GM19395 (cell line): ENCODE measurements at regions not wholly inside any gene's neighbourhood (a gene's known extent, or its start where the extent isn't known, plus 50 kb on each side); places are given as distances from the start of the nearest gene placed in this dataset.

ENCODE experiments used
- ATAC-seq: cut with Tn5 transposase; IDR thresholded peaks from one replicate; pipeline ENCODE4 v1.9.1; 2021; ENCODE audit warnings: mild to moderate bottlenecking, moderate library complexity; ENCODE audit not compliant: unreplicated experiment

DNA sequence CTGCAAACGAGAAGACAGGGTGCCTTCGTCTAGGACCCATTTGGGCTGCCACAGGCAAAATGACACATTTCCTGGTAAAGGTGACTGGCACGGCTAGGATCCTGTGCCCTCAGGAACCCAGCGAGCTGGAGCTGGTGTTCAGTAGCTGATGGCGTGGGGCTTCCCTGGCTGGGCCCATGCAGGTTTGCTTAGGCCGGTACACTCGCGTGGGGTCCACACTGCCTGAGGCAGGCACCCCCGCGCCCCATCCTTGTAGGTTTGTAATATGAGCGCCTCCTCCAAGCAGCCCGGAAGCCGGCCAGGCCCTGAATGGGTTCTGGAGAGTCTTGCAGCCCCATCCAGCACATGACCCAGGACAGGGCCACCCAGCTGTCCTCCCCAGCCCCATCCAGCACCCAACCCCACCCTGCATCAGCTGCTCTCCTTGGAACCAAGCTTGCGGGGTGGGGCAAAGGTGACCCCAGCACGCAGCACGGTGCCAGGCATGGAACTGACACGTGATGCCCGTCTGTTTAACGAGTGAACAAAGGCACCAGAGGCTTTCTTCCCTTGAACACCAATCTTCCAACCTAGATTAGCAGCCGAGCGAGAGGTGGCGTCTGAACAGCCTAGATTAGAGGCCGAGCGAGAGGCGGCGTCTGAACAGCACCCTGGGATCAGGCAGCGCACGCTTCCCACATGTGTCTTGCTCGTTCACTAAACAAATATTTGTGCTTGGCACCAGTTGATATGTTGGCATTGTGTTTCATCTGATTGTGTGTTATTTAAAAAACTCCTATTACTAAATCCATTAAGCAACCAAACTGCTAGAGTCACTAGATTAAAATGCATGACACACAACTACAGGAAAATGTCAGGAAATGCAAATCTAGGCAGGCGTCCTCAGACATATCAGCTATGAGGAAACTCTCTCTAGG is 112.1 kb downstream of the DLL1 start:
- ATAC-seq, result no peak

DNA sequence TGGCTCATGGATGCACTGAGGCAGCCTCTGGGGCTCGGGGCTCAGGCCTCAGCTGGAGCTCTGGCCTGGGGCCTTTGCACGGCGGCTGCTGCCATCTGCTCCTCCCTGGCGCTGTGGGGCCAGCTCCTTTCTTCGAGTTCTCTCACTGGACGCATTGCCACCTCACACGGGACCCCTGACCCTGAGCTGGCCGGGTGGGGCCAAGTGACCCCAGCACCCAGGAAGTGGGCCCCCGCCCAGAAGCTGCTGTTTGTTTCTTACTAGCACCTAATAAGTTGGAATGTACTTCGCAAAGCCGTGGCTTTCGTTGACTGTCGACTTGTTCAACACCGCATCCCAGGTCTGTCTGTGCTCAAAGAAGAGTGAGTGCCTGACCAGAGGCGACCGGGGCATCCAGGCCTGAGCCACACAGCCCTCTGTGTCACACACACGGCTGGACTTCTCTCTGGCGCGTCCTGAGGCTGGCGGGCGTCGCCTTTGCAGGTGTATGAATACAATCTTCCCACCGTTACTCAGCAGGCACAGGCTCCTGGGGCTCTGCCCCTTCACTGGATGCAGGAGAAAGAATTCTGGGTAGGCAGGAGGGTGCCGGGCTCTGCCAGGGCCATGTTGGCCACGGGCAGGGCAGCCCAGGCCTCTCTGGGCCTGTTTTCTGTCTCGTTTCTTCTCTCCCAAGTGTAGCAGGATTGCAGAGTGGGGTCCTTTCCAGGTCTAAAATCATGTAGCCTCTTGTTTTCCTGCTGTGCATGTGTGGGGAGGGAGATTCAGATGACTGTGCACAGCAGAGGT is 112.9 kb downstream of the DLL1 start:
- ATAC-seq, result no peak

DNA sequence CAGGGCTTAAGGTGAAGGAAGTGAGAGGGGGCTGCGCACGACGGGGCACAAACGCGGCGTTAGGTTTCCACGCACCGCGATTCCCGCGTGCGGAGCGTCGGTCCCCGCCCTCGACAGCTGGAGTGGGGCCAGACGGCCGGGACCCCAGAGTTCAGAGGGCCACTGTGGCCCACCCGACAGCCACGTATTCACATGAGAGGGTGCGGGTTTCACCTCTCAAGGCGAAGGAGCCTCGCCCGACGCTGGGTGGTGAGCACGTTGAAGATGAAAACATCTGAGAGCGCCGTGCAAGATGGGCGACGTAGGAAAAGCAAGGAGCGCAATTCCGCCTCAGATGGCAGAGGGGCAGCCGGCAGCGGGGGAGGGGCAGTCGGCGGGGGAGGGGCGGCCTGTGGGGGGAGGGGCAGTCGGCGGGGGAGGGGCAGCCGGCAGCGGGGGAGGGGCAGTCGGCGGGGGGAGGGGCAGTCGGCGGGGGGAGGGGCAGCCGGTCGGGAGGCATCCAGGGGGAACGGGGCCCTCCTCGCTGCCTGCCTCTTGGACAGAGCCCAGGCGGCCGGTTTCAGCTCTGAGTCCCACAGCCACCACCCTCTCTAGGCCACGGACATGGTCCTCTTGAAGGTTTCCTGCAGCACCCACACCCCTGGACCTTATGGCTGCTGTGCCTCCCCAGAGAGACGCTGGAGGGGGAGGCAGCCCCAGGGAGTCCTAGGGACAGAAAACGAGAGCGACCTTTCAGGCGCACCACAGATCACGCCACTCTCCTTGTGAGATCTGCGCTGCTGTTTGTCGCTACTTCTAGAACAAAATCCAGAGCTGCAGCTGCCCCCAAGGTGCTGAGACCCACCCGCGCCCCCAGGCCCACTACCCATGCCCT is 113.7 kb downstream of the DLL1 start:
- no peak for ATAC-seq

DNA sequence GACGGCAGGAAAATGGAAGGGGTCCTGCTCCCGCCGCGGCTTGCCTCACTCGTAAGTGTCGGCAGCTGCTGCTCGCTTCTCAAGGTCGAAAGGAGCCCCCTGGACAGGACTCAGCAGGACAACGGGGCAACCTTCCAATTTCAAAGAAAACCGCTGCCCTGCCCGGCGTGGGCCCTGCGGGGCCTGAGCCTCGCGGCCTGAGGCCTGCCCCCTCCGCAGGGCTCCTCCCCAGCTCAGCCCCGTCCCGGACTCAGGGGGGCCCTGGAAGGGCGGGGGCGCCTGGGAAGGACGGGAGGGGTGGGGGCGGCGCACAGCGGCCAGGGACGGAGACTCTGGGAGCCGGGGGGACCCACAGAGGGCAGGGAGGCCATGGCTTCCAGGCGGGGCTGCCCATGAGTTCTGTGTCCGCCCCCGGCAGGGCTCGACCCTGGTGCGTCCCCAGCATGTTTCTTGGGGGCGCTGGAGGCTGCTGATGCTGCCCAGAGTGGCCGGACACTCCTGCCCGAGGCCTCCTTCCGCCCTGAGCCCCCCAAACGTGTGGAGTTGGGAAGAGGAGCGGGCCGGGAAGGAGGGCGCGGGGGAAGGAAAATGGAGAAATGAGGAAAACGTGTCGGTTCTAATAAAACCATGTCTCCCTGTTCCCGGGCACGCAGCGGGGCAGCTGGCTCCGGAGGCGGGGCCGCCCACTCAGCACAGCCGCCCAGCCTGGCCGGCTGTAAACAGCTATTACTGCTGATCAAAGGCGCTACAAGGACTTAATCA is 114.6 kb downstream of the DLL1 start:
- ATAC-seq, result no peak

DNA sequence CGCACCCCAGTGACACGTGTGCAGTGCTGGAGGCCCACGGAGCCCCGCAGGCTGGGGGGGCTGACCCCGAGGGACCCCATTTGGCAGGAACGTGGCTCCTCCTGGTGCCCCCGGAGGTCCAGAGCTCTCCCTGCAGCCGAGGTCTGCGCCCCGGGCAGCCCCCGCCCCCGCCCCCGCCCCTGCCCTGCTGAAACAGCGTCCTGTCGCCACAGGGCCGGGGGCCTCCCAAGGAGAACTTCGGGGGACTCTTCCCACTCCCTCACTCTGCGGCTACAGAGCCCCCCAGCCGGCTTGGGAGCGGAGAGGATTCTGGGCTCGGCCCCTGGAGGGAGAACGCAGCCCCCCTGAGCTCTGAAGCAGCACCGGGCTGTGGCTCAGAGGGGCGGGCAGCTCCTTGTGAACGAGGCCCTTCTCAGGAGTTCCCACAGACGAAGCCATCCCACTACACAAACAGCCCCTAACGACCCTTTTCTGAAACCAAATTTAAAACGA is 115.2 kb downstream of the DLL1 start:
- ATAC-seq, result no peak

DNA sequence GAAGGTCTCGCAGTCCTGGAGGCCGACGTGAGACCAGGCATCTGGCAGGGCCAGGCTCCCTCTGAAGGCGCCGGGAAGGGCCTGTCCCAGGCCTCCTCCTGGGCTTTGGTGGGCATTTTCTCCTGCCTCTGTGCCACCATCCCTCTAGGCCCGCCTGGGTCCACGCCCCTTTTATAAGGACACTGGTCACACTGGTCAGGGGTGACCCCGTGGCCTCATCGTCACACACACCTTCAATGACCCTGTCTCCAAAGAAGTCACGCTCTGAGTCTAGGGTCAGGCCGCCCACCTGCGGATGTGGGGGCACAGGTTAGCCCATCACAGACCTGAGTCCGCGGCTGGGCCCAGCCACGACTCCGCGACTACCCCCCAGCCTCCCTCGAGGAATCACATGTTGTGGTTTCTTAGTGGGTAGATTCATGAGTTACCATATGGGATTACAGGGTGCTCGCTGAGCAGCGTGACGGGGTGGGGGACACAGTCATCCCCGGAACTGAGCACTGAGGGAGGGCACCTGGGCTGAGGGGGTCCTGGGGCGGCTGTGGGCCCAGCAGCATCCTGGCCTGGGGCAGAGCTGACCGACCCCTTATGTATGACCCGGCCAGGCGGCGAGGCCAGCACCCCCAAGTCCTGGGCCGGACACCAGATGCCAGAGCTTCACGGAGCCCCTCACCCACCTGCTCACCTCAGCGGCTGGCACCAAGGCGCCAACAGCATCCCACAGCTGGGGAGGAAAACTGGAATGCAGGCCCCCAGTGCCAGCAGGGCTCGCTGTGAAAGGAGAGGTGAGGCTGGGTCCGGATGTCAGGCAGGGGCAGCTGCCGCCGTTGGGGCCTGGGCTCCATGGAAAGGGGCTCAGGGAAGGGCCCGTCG is 115.9 kb downstream of the DLL1 start:
- no peak for ATAC-seq

DNA sequence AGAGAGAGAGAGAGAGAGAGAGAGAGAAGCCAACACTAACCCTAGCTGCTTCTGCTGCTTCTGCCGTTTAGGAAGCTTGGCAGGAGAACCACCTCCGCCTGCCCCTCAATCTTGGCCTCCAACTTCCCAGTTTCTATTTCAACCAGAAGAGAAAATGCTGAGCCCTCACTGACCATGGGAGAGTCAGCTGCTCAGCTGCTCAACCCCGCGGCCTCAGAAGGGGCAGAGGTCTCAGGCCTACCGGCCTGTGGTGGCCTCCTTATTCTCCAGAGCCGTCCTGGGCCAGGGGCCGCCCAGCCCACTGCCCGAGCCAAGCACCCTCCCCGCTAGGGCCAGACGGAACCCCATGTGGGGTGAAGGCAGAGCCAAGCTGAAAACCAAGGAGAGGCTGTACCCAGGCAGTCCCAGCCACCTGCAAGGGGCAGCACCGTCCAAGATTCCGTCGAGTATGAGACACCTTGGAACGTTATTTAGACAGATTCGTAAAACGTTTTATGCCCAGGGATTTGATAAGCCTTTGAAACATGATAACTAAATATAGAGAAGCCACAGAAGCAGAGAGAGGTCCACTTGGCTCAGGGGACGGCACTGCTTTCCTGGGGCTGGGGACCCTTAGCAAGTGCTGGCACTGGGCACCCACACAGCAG is 116.6 kb downstream of the DLL1 start:
- ATAC-seq, result no peak

DNA sequence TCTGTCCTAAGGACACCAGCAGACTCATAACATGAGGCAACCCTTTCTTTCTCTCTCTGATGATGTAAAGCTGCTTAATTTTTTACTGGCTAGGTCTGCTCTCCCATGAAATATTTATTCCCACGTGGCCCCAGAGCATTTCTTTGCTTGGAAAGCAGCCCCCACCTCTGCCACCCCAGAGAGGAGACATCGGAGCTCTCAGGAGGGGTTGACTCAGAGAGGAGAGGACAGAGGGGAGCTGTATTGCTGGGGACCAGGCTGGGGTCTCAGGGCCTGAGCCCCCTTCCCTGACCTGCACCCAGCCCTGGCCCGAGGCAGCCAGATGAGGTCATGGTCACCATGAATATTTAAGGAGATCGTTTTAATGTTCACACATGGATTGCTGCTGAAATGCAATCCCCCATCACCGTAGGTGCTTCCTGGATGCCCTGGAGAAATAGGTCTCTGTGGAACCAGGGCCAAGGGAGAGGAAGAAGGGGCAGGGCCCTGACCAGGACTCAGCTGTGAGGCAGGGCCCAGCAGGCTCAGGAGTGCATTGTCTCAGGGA is 117.5 kb downstream of the DLL1 start:
- no peak for ATAC-seq

DNA sequence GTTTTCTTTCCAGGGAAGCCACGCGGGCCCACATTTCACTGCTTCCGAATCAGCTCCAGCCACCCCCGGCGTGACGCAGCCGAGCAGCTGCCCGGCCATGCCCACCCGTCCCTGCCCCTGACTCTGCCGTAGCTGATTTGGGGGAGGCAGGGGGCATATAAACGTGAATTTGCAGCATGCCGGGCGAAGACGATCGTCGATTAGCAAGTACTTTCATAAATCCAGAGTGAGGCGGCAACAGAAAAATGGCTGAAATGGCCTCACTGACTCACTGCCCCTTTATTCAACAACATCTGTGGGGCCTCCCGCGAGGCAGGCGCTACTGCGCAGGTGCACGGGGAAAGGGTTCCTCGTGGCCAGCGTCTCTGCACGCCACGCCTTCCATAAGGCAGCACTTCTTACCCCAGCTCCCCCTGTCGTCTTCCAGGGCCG is 118.0 kb downstream of the DLL1 start:
- ATAC-seq, result no peak

DNA sequence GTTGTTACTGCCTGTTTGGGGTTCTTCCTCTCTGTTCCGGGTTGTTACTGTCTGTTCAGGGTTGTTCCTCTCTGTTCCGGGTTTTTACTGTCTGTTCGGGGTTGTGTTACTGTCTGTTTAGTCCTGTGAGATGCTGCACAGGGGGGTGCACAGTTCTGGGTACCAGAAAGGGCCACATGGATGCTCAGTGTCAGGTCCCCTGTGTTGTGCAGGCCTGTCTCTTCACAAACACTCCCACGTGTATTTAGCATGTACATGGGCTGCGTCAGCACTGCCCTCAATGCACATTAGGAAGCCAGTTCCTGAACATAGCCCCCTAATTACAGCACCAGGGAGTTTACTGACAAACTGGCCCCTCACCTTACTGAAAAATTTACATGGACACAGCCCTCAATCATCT is 118.5 kb downstream of the DLL1 start:
- no peak for ATAC-seq

DNA sequence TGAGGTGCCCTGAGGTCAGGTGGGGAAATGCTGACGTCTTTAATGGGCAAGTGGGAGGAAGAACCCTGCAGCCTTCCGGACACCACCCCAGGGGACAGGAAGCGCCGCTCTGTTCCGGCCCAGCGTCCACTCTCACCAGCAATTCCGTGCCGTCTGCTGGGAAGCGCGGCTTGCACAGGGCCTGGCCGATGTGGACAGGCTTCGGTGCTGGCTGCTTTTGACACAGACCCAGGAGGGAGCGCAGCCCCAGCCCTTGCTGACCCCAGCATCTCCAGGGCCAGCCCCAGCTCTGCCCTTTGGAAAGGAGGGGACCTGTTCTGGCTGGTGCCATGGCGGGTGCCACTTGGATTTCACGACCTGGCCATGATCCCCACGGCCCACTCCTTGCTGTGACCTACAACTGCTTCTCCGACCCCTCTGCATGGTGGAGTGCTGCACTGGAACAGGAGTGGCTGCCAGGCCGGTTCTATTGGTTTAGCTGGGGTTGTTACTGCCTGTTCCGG is 123.2 kb downstream of the DLL1 start:
- ATAC-seq, result no peak

DNA sequence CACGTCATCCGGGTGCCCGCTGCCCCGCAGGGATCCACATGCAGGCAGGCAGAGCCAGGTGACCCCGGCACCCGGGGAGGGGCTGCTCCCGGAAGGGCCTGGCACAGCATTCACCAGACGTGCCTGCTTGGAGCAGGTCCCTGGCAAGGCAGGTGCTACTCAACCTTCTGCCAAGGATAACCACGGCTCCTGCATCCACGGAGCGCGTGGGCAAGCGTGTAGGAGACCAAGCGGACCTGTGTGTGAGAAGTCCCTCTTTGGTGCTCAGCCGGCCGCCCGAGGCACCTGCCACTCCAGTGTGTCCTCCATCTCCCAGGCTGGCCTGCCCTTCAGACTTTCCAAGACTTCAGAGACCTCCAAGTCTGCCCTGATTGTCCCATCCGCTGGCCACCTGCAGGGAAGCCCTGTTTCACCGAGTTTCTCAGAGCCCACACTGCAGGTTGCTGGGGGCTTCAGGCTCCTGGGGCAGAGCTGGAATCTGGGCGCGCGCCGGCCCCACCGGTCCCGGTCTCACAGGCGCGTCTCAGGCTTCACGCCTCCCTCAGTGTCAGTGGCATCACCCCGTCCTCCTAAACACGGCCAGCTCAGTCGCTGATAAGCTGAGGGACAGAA is 124.3 kb downstream of the DLL1 start:
- no peak for ATAC-seq

DNA sequence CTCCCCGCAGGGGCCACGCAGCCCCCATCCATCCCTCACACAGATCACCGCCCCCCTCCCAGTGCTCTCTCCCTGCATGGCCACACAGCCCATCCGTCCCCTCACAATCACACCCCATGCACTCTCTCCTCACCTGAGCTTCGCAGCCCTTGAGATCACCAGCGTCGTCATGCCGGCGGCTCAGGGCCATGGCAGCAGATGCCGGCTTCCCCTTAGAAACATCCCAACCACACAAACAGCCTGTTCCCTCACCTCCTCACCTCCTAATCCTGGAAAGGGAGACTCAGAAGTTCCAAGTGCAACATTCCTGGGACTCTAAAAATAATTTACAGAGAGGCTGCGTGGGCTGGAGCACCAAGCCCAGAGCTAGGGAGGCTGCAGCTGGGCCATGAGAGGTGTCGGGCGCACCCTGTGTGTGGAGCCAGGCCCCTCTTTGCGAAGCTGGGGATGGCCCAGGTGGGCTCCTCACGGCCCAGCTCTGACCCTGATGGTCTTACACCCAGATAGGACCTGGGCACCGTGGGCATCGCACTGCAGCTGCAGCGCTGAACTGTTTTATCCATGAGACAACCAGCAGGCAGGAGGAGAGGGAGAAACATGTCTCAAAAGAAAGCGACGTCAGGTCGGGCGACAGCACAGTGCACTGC is 125.3 kb downstream of the DLL1 start:
- no peak for ATAC-seq

DNA sequence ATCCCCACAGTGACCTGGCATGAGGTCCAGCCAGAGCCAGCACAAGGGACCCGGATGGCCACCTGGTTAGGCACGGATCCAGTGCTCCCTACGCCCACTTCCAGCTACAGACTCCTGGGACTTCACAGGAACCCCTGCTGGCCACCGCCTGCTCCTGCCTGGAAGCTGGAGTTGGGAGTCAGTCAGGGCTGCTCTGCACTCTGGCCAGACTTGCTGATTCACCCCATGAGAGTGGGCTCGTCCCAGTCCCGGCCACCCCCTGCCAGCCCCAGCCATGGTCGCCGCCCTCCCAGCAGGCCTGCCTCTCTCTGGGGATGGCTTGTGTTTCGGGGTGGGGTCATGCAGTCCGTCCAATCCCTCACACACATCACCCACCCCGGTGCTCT is 125.8 kb downstream of the DLL1 start:
- no peak for ATAC-seq

DNA sequence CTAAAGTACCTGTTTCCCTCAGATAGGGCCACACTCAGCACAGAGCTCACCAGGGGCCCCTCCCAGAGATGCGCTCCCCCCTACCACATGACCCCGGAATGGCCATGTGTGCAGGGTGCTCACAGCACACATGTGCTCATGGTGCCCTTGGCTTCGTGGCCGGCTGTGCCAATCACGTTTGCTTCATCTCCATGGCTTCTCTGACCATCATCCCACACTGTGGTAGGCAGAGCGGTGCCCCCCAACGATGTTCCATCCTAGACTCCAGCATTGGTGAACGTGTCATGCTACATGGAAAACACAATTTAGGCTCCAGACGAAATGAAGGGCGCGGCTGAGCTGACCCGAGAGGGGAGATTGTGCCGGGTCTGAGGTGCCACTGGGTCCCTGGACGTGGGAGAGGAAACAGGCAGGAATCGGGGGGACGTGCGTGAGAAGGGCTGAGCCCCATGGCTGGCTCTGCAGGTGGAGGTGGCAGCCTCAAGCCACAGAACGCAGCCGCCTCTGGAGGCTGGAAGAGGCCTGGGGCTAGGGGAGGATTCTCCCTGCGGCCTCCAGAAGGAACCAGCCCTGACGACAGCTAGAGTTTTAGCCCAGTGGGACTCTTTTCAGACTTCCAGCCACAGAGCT is 126.5 kb downstream of the DLL1 start:
- ATAC-seq, result no peak

DNA sequence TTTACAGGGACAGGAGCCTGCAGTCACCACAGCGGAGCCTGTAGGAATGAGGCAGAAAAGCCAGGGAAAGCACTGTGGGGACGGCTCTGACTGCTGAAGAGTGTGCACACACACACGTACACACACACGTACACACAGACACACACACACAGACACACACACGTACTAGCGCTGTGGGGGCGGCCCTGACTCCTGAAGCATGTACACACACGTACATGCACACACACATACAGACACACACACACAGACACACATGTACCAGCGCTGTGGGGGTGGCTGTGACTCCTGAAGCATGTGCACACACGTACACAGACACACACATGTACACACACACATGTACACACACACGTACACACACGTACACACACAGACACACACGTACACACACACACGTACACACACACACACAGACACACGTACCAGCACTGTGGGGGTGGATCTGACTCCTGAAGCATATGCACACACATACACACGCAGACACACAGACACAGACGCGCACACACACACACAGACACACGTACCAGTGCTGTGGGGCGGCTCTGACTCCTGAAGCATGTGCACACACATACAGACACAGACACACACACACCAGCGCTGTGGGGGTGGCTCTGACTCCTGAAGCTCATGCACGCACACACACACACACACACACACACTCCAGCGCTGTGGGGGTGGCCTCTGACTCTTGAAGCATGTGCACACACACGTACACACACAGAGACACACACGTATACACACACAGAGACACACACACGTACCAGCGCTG is 127.3 kb downstream of the DLL1 start:
- ATAC-seq, result no peak
